ENCODE measurements at regions not wholly inside any gene's neighbourhood (a gene's known extent, or its start where the extent isn't known, plus 50 kb on each side); places are given as distances from the start of the nearest gene placed in this dataset.

- Histone ChIP-seq H2AFZ (ENCODE audit: low read length) (peak overlapping the region; percentile 81), H3K27ac (ENCODE audit: low read length) (peak overlapping the region; percentile 47; the same call in 1 of the 2 replicates)
- DNase-seq = no peak
Measured at GRCh38 chr6:156719395-156719719, 57.8 kb upstream of the ARID1B start.

GRCh38 chr6:156718647-156719394 lies 58.4 kb upstream of the ARID1B start:
- Histone ChIP-seq H4K20me1 (ENCODE audit: insufficient read depth, low read length) (no peaks in the 10 kb centered on the region), H3K27me3 (replicated peaks; ENCODE audit: insufficient read depth, low read length) (no peaks in the 10 kb centered on the region), H3F3A (ENCODE audit: insufficient read depth, low read length) (0 out of 2 replicates have a peak, but pooled peaks cover 7% of the 10 kb centered on the region), H3K4me2 (ENCODE audit: low read depth, low read length) (no peak overlapping the region), H3K9me2 (replicated peaks; ENCODE audit: insufficient read depth, low read length) (no peaks in the 10 kb centered on the region), H3K9ac (ENCODE audit: low read length) (no peak overlapping the region), H2AFZ (ENCODE audit: low read length) (no peak overlapping the region), H3K27ac (ENCODE audit: low read length) (no peak overlapping the region), H3K9me3 (replicated peaks; ENCODE audit: insufficient read depth, low read length) (no peaks in the 10 kb centered on the region), H3K4me1 (ENCODE audit: low read length) (peaks cover 8% of the 10 kb centered on the region), H3K79me2 (ENCODE audit: low read length) (no peaks in the 10 kb centered on the region), H3K4me3 (ENCODE audit: low read length) (no peak overlapping the region), H3K36me3 (replicated peaks; ENCODE audit: insufficient read depth, low read length) (no peaks in the 10 kb centered on the region)
- no peak for TF ChIP-seq CTCF (IDR thresholded peaks at IDR 0.05; ENCODE audit: low read length)
- no peak for TF ChIP-seq EZH2phosphoT487 (IDR thresholded peaks at IDR 0.05; ENCODE audit: low read length)
- TF ChIP-seq EZH2 (optimal IDR thresholded peaks at IDR 0.05; ENCODE audit: low read depth, low read length) = no peak
- DNase-seq = no peak

More at GRCh38 chr6:156719395-156719719, 57.8 kb upstream of the ARID1B start:
- Histone ChIP-seq H3K9me2 (replicated peaks; ENCODE audit: insufficient read depth, low read length) (no peaks in the 10 kb centered on the region), H3K79me2 (ENCODE audit: low read length) (no peaks in the 10 kb centered on the region), H3K36me3 (replicated peaks; ENCODE audit: insufficient read depth, low read length) (no peaks in the 10 kb centered on the region), H4K20me1 (ENCODE audit: insufficient read depth, low read length) (no peaks in the 10 kb centered on the region), H3K4me2 (ENCODE audit: low read depth, low read length) (peak overlapping the region; percentile 72), H3K9ac (ENCODE audit: low read length) (peak overlapping the region; percentile 28; the same call in 1 of the 2 replicates), H3K4me3 (ENCODE audit: low read length) (peak overlapping the region; percentile 48; the same call in 1 of the 2 replicates), H3F3A (ENCODE audit: insufficient read depth, low read length) (0 out of 2 replicates have a peak, but pooled peaks cover 7% of the 10 kb centered on the region), H3K9me3 (replicated peaks; ENCODE audit: insufficient read depth, low read length) (no peaks in the 10 kb centered on the region), H3K27me3 (replicated peaks; ENCODE audit: insufficient read depth, low read length) (no peaks in the 10 kb centered on the region), H3K4me1 (ENCODE audit: low read length) (peaks cover 8% of the 10 kb centered on the region)
- TF ChIP-seq CTCF (IDR thresholded peaks at IDR 0.05; ENCODE audit: low read length) (no peak), EZH2 (optimal IDR thresholded peaks at IDR 0.05; ENCODE audit: low read depth, low read length) (no peak), EZH2phosphoT487 (IDR thresholded peaks at IDR 0.05; ENCODE audit: low read length) (no peak)

- no peak overlapping the region for H3K4me3 ChIP-seq (ENCODE audit: low read length)
- H3K4me1 ChIP-seq (ENCODE audit: low read length) = peaks cover 8% of the 10 kb centered on the region
- no peaks in the 10 kb centered on the region for H3K79me2 ChIP-seq (ENCODE audit: low read length)
- no peaks in the 10 kb centered on the region for H3K27me3 ChIP-seq (replicated peaks; ENCODE audit: insufficient read depth, low read length)
- H3K4me2 ChIP-seq (ENCODE audit: low read depth, low read length) = no peak overlapping the region
- no peaks in the 10 kb centered on the region for H3K9me3 ChIP-seq (replicated peaks; ENCODE audit: insufficient read depth, low read length)
- H3K9ac ChIP-seq (ENCODE audit: low read length) = no peak overlapping the region
- H4K20me1 ChIP-seq (ENCODE audit: insufficient read depth, low read length) = no peaks in the 10 kb centered on the region
- 0 out of 2 replicates have a peak, but pooled peaks cover 7% of the 10 kb centered on the region for H3F3A ChIP-seq (ENCODE audit: insufficient read depth, low read length)
- no peaks in the 10 kb centered on the region for H3K9me2 ChIP-seq (replicated peaks; ENCODE audit: insufficient read depth, low read length)
- no peaks in the 10 kb centered on the region for H3K36me3 ChIP-seq (replicated peaks; ENCODE audit: insufficient read depth, low read length)
- no peak overlapping the region for H2AFZ ChIP-seq (ENCODE audit: low read length)
- no peak overlapping the region for H3K27ac ChIP-seq (ENCODE audit: low read length)
- TF ChIP-seq EZH2phosphoT487 (IDR thresholded peaks at IDR 0.05; ENCODE audit: low read length) (no peak), EZH2 (optimal IDR thresholded peaks at IDR 0.05; ENCODE audit: low read depth, low read length) (no peak), CTCF (IDR thresholded peaks at IDR 0.05; ENCODE audit: low read length) (no peak)
- DNase-seq = no peak
Measured at GRCh38 chr6:156717542-156717941, 59.6 kb upstream of the ARID1B start.
